ENCODE measurements at regions not wholly inside any gene's neighbourhood (a gene's known extent, or its start where the extent isn't known, plus 50 kb on each side); places are given as distances from the start of the nearest gene placed in this dataset.

DNA sequence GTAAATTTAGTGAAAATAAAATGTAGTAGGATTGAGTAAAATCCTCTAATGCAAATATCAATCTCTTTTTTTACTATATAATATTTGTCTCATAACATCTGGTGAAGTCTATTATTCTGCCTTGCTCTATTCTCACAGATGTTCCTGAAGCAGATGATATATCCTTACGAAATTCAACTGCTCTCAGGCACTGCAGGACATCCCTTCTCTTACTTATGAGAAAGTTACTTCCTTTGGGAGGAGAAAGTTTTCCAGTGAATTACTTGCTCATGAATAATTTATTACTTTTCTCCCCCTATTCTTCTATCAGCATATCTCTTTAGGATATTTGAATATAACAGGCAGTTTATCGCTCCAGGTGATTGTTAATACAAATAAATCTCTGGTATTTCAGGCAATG is 75.6 kb upstream of the AGA start:
- TF ChIP-seq EZH2 (IDR thresholded peaks at IDR 0.05; ENCODE audit: insufficient read depth, low read length) (no peak), CTCF (IDR thresholded peaks at IDR 0.05; ENCODE audit: insufficient read depth, low read depth, low read length) (no peak)
